Keratinocyte (primary cell): ENCODE measurements at regions not wholly inside any gene's neighbourhood (a gene's known extent, or its start where the extent isn't known, plus 50 kb on each side); places are given as distances from the start of the nearest gene placed in this dataset.

Source experiments
- CTCF ChIP-seq, 3 experiments: IDR thresholded peaks in 1 of 3; conservative IDR thresholded peaks in 1 of 3; optimal IDR thresholded peaks in 1 of 3; 2 replicates in 2 of 3; 3 replicates in 1 of 3; pipeline versions ENCODE3 to v1.5.1; 2011; ENCODE audit warnings: low read length in 3 of 3, mild to moderate bottlenecking in 3 of 3, moderate library complexity in 2 of 3, control low read depth in 1 of 3, inconsistent platforms in 1 of 3; ENCODE audit not compliant: insufficient read depth in 2 of 3; ENCODE audit errors: extremely low read depth in 1 of 3
- EZH2 ChIP-seq: IDR thresholded peaks from one replicate; pipeline ENCODE4 v1.6.1; 2012; ENCODE audit warnings: inconsistent platforms, mild to moderate bottlenecking, low read length, moderate library complexity

- no peak for TF ChIP-seq CTCF (optimal IDR thresholded peaks at IDR 0.05 in 1 of 3, IDR thresholded peaks at IDR 0.05 in 1 of 3, conservative IDR thresholded peaks at IDR 0.05 in 1 of 3; ENCODE audit: extremely low read depth in 1 of 3, insufficient read depth in 2 of 3, low read length in 3 of 3)
- TF ChIP-seq EZH2 = no peak
Measured at GRCh38 chr9:517993-518392, 303.3 kb downstream of the DOCK8 start.
